Psoas muscle (tissue), 7 donors: ENCODE measurements at regions not wholly inside any gene's neighbourhood (a gene's known extent, or its start where the extent isn't known, plus 50 kb on each side); places are given as distances from the start of the nearest gene placed in this dataset.
A peak's percentile ranks its signal among the peaks of the same experiment; 100 is the strongest.

ENCODE experiments used
- ATAC-seq, 4 donors: fragments of 200-7000 bp; cut with Tn5 transposase; one replicate each; pipeline ENCODE4 v1.9.1; 2020; ENCODE audit warnings: moderate library complexity in 3 of 4, mild to moderate bottlenecking in 2 of 4
- DNase-seq, 2 donors: peaks; one replicate each; pipeline ENCODE4 v3.0.0-alpha.2; 2020
- H3K27ac ChIP-seq: fragments of 200-600 bp; one replicate; pipeline ENCODE4 v1.8.0; 2022
- H3K27me3 ChIP-seq, 3 donors: fragments of 200-600 bp in 1 of 3; one replicate each; pipeline versions ENCODE4 v1.6.1 to v1.8.0; 2013 to 2022; ENCODE audit warnings: low read length in 2 of 3, mild to moderate bottlenecking in 2 of 3, moderate library complexity in 1 of 3; ENCODE audit not compliant: insufficient read depth in 3 of 3
- H3K36me3 ChIP-seq, 2 donors: fragments of 200-600 bp in 1 of 2; one replicate each; pipeline versions ENCODE4 v1.6.1 to v1.8.0; 2013 to 2022; ENCODE audit warnings: low read depth in 1 of 2, mild to moderate bottlenecking in 1 of 2, moderate library complexity in 1 of 2; ENCODE audit not compliant: insufficient read depth in 1 of 2
- H3K4me1 ChIP-seq: fragments of 200-600 bp; one replicate; pipeline ENCODE4 v1.8.0; 2022
- H3K4me3 ChIP-seq: fragments of 200-600 bp; one replicate; pipeline ENCODE4 v1.8.0; 2022; ENCODE audit warnings: mild to moderate bottlenecking
- H3K9me3 ChIP-seq: fragments of 200-600 bp; one replicate; pipeline ENCODE4 v1.8.0; 2022
- CTCF ChIP-seq: fragments of 200-600 bp; IDR thresholded peaks from one replicate; pipeline ENCODE4 v1.8.0; 2022; ENCODE audit warnings: antibody characterized with exemption
- WGBS, 3 donors: extraction: QIAGEN DNeasy Blood & Tissue Kit; methylation state at CpG; one replicate each; pipeline versions ENCODE4 v1.1.6 to v1.1.7; 2013; 5-methylcytosine and 5-hydroxymethylcytosine counted together
- intact Hi-C, 2 donors: fragments of 100-400 bp; cut with DNase I; formaldehyde crosslinking; loops; one replicate each; pipeline versions ENCODE4 v1.11.0 to v1.14.2; 2022
- donor health status: healthy with polysubstance abuse.
- donor health status: DM: no; HTN: no; CAD: no; lungs with moderate emphysema.
- donor health status: Bipolar disorder and iron deficiency.
- donor health status: healthy.
- donor health status: DM: yes; HTN: yes; CAD: no.
- donor health status: DM: no; HTN: no; CAD: no.
- donor health status: DM: yes; HTN: yes; CAD: no.

- ATAC-seq (no peak), DNase-seq (no peak)
- Histone ChIP-seq H3K36me3 (no peaks in the 10 kb centered on the region), H3K9me3 (no peaks in the 10 kb centered on the region), H3K27ac (no peak overlapping the region), H3K4me3 (no peak overlapping the region), H3K4me1 (peaks cover 13% of the 10 kb centered on the region), H3K27me3 (no peaks in the 10 kb centered on the region)
- intact Hi-C loops = no loop called here
- WGBS, 3 donors = 92 to 97% (median 96%) methylated on average over 3 of the region's 3 CpGs
- no peak for TF ChIP-seq CTCF
Measured at GRCh38 chr1:221900678-221901077, 158.8 kb upstream of the DUSP10 start.

- 19 to 36% (median 25%) methylated on average over 3 of the region's 3 CpGs for WGBS, 3 donors
- no peak overlapping the region for H3K27ac ChIP-seq
- H3K4me3 ChIP-seq = no peak overlapping the region
- TF ChIP-seq CTCF = no peak
- no peak for DNase-seq
- H3K27me3 ChIP-seq = no peaks in the 10 kb centered on the region
- peak; percentile 57 to 81 (median 74) for ATAC-seq
- no peaks in the 10 kb centered on the region for H3K9me3 ChIP-seq
- intact Hi-C loops = no loop called here
- no peaks in the 10 kb centered on the region for H3K36me3 ChIP-seq
- H3K4me1 ChIP-seq = peaks cover 13% of the 10 kb centered on the region
Measured at GRCh38 chr1:221897321-221897721, 155.4 kb upstream of the DUSP10 start.

- intact Hi-C loops = no loop called here
Measured at GRCh38 chr1:221892301-221892830, 150.5 kb upstream of the DUSP10 start.

GRCh38 chr1:221891708-221892107 lies 149.8 kb upstream of the DUSP10 start:
- DNase-seq (no peak), ATAC-seq (peak in 2 of 4 donors; percentile 23 to 55)
- Histone ChIP-seq H3K4me1 (peaks cover 18% of the 10 kb centered on the region), H3K27me3 (no peaks in the 10 kb centered on the region), H3K27ac (no peak overlapping the region), H3K9me3 (no peaks in the 10 kb centered on the region), H3K36me3 (no peaks in the 10 kb centered on the region), H3K4me3 (no peak overlapping the region)
- TF ChIP-seq CTCF = no peak
- WGBS, 3 donors = 13 to 27% (median 24%) methylated on average over 1 of the region's 1 CpG
- intact Hi-C loops = no loop called here

More at GRCh38 chr1:221892301-221892830, 150.5 kb upstream of the DUSP10 start:
- Histone ChIP-seq H3K4me3 (no peak overlapping the region), H3K9me3 (no peaks in the 10 kb centered on the region), H3K27me3 (no peaks in the 10 kb centered on the region), H3K27ac (no peak overlapping the region), H3K4me1 (peaks cover 17% of the 10 kb centered on the region), H3K36me3 (no peaks in the 10 kb centered on the region)
- TF ChIP-seq CTCF = no peak
- no peak for DNase-seq
- WGBS, 3 donors = 65 to 75% (median 71%) methylated on average over 1 of the region's 1 CpG
- no peak for ATAC-seq

GRCh38 chr1:221888801-221889200 lies 146.9 kb upstream of the DUSP10 start:
- no peaks in the 10 kb centered on the region for H3K36me3 ChIP-seq
- no peaks in the 10 kb centered on the region for H3K9me3 ChIP-seq
- H3K27me3 ChIP-seq = no peaks in the 10 kb centered on the region
- intact Hi-C loops = loop anchor here in 1 of 2 donors (5.0 kb wide), 1 partner anchor 146 kb away; the partner anchor contains the start of gene DUSP10
- no peak overlapping the region for H3K27ac ChIP-seq
- ATAC-seq (no peak), DNase-seq (no peak)
- H3K4me1 ChIP-seq = peaks cover 33% of the 10 kb centered on the region
- H3K4me3 ChIP-seq = no peak overlapping the region
- no peak for TF ChIP-seq CTCF
- 61 to 81% (median 67%) methylated on average over 5 of the region's 5 CpGs for WGBS, 3 donors
